ENCODE measurements at regions not wholly inside any gene's neighbourhood (a gene's known extent, or its start where the extent isn't known, plus 50 kb on each side); places are given as distances from the start of the nearest gene placed in this dataset.

- TF ChIP-seq, protein P1, sequence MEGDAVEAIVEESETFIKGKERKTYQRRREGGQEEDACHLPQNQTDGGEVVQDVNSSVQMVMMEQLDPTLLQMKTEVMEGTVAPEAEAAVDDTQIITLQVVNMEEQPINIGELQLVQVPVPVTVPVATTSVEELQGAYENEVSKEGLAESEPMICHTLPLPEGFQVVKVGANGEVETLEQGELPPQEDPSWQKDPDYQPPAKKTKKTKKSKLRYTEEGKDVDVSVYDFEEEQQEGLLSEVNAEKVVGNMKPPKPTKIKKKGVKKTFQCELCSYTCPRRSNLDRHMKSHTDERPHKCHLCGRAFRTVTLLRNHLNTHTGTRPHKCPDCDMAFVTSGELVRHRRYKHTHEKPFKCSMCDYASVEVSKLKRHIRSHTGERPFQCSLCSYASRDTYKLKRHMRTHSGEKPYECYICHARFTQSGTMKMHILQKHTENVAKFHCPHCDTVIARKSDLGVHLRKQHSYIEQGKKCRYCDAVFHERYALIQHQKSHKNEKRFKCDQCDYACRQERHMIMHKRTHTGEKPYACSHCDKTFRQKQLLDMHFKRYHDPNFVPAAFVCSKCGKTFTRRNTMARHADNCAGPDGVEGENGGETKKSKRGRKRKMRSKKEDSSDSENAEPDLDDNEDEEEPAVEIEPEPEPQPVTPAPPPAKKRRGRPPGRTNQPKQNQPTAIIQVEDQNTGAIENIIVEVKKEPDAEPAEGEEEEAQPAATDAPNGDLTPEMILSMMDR (IDR thresholded peaks at IDR 0.05; ENCODE audit: low read depth, low read length, missing input control): no peak
- TF ChIP-seq FOXA2 (IDR thresholded peaks at IDR 0.05) (no peak), EGR1 (IDR thresholded peaks at IDR 0.05; ENCODE audit: low read depth in 2 of 2) (no peak), ATF3 (IDR thresholded peaks at IDR 0.05) (no peak), GABPA (IDR thresholded peaks at IDR 0.05 in 1 of 2, conservative IDR thresholded peaks at IDR 0.05 in 1 of 2) (no peak), REST (IDR thresholded peaks at IDR 0.05) (no peak), JUND (IDR thresholded peaks at IDR 0.05) (no peak), HNF4G (IDR thresholded peaks at IDR 0.05) (no peak)
- no peaks in the 10 kb centered on the region for H3K4me1 ChIP-seq (ENCODE audit: control insufficient read depth in 4 of 4, insufficient read depth in 4 of 4, low read length in 3 of 4)
- H3K27me3 ChIP-seq (ENCODE audit: control insufficient read depth in 4 of 4, insufficient read depth in 4 of 4, low read length in 3 of 4): no peaks in the 10 kb centered on the region
- H3K27ac ChIP-seq (ENCODE audit: low read depth in 1 of 2, low read length in 2 of 2): no peak overlapping the region
- no peak overlapping the region for H3K4me3 ChIP-seq (ENCODE audit: low read depth in 1 of 3, low read length in 3 of 3)
- H3K9ac ChIP-seq (ENCODE audit: low read depth in 1 of 2, low read length in 2 of 2): no peak overlapping the region
- DNase-seq (ENCODE audit: low spot score): no peak
- peaks cover 8 to 22% (median 16%) of the 10 kb centered on the region in 4 donors for H3K9me3 ChIP-seq (ENCODE audit: control insufficient read depth in 4 of 4, low read length in 3 of 4)
- H3K36me3 ChIP-seq (ENCODE audit: control insufficient read depth in 4 of 4, insufficient read depth in 3 of 4, low read depth in 1 of 4, low read length in 3 of 4): no peaks in the 10 kb centered on the region
- 95% methylated on average over 3 of the region's 3 CpGs for WGBS
Observed at GRCh38 chr12:110995615-110996014, 75.2 kb upstream of the MYL2 start.

- no peak overlapping the region for H3K9ac ChIP-seq (ENCODE audit: low read depth in 1 of 2, low read length in 2 of 2)
- DNase-seq (ENCODE audit: low spot score): no peak
- H3K4me3 ChIP-seq (ENCODE audit: low read depth in 1 of 3, low read length in 3 of 3): no peak overlapping the region
- H3K9me3 ChIP-seq (ENCODE audit: control insufficient read depth in 4 of 4, low read length in 3 of 4): peaks cover 8 to 21% (median 15%) of the 10 kb centered on the region in 4 donors
- H3K4me1 ChIP-seq (ENCODE audit: control insufficient read depth in 4 of 4, insufficient read depth in 4 of 4, low read length in 3 of 4): no peaks in the 10 kb centered on the region
- no peaks in the 10 kb centered on the region for H3K27me3 ChIP-seq (ENCODE audit: control insufficient read depth in 4 of 4, insufficient read depth in 4 of 4, low read length in 3 of 4)
- 87% methylated on average over 7 of the region's 7 CpGs for WGBS
- no peak for TF ChIP-seq FOXA1 (IDR thresholded peaks at IDR 0.05)
- TF ChIP-seq, protein P2, sequence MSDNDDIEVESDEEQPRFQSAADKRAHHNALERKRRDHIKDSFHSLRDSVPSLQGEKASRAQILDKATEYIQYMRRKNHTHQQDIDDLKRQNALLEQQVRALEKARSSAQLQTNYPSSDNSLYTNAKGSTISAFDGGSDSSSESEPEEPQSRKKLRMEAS (IDR thresholded peaks at IDR 0.05): no peak
- no peak for TF ChIP-seq FOXA2 (IDR thresholded peaks at IDR 0.05)
- no peak for TF ChIP-seq HNF4G (IDR thresholded peaks at IDR 0.05)
- no peaks in the 10 kb centered on the region for H3K36me3 ChIP-seq (ENCODE audit: control insufficient read depth in 4 of 4, insufficient read depth in 3 of 4, low read depth in 1 of 4, low read length in 3 of 4)
- no peak overlapping the region for H3K27ac ChIP-seq (ENCODE audit: low read depth in 1 of 2, low read length in 2 of 2)
Observed at GRCh38 chr12:110995016-110995415, 74.6 kb upstream of the MYL2 start.

DNA sequence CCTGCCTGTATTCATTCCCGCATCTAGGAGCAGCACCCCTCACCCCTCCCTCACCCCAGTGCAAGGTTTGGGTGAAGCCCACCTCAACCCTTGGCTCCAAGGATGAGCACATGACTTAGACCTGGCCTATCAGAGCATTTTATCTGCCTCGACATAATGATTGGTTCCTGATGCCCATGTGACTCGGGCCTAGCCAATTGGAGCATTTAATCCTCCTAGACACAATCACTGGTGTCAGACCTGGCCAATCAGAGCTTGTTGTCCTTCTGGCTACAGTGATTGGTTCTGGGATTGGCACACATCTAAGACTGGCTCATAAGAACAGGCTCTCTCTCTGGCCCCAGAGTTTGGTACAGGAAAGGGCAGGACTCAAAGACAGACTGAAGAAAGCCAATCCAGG is 73.1 kb upstream of the MYL2 start:
- 88% methylated on average over 3 of the region's 3 CpGs for WGBS
- Histone ChIP-seq H3K36me3 (ENCODE audit: control insufficient read depth in 4 of 4, insufficient read depth in 3 of 4, low read depth in 1 of 4, low read length in 3 of 4) (no peaks in the 10 kb centered on the region), H3K27ac (ENCODE audit: low read depth in 1 of 2, low read length in 2 of 2) (no peak overlapping the region), H3K4me3 (ENCODE audit: low read depth in 1 of 3, low read length in 3 of 3) (no peak overlapping the region), H3K9ac (ENCODE audit: low read depth in 1 of 2, low read length in 2 of 2) (no peak overlapping the region), H3K27me3 (ENCODE audit: control insufficient read depth in 4 of 4, insufficient read depth in 4 of 4, low read length in 3 of 4) (peaks cover 0 to under 1% (median 0%) of the 10 kb centered on the region in 4 donors), H3K4me1 (ENCODE audit: control insufficient read depth in 4 of 4, insufficient read depth in 4 of 4, low read length in 3 of 4) (no peaks in the 10 kb centered on the region), H3K9me3 (ENCODE audit: control insufficient read depth in 4 of 4, low read length in 3 of 4) (peaks cover 0 to 8% (median 6%) of the 10 kb centered on the region in 4 donors)
- DNase-seq (ENCODE audit: low spot score): no peak
- TF ChIP-seq NR2F2 (IDR thresholded peaks at IDR 0.05) (no peak), REST (IDR thresholded peaks at IDR 0.05) (no peak), YY1 (IDR thresholded peaks at IDR 0.05) (no peak), GABPA (IDR thresholded peaks at IDR 0.05 in 1 of 2, conservative IDR thresholded peaks at IDR 0.05 in 1 of 2) (no peak), FOXA1 (IDR thresholded peaks at IDR 0.05) (no peak), TAF1 (conservative IDR thresholded peaks at IDR 0.05) (no peak), ATF3 (IDR thresholded peaks at IDR 0.05) (no peak), JUND (IDR thresholded peaks at IDR 0.05) (no peak), EGR1 (IDR thresholded peaks at IDR 0.05; ENCODE audit: low read depth in 2 of 2) (no peak)
- TF ChIP-seq, protein P1 (IDR thresholded peaks at IDR 0.05; ENCODE audit: low read depth, low read length, missing input control): no peak
